OCI-LY3 (cell line): ENCODE measurements at regions not wholly inside any gene's neighbourhood (a gene's known extent, or its start where the extent isn't known, plus 50 kb on each side); places are given as distances from the start of the nearest gene placed in this dataset.

ENCODE experiments used
- H2AFZ ChIP-seq: fragments of 200-600, 300-600 bp; shearing (Covaris generic); 2 replicates; pipeline ENCODE4 v1.6.0; 2014; ENCODE audit warnings: antibody characterized with exemption, low read depth, low read length
- H3K27ac ChIP-seq: fragments of 200-600, 300-600 bp; sonication (generic); 2 replicates; pipeline ENCODE4 v1.5.1; 2014; ENCODE audit warnings: mild to moderate bottlenecking, low read length, moderate library complexity, mixed read lengths
- H3K27me3 ChIP-seq: fragments of 200-600, 300-600 bp; sonication (generic); 2 replicates; pipeline ENCODE4 v1.6.1; 2014; ENCODE audit warnings: low read depth, low read length, mixed read lengths
- H3K36me3 ChIP-seq: fragments of 200-600, 300-600 bp; sonication (generic); replicated peaks from 2 replicates; pipeline ENCODE3; 2014; ENCODE audit warnings: low read depth, low read length, mixed read lengths
- H3K4me1 ChIP-seq: fragments of 300-600, 200-600 bp; sonication (generic); 2 replicates; pipeline ENCODE4 v1.6.1; 2014; ENCODE audit warnings: low read length, mixed read lengths
- H3K4me2 ChIP-seq: fragments of 200-600, 300-600 bp; sonication (generic); 2 replicates; pipeline ENCODE4 v1.6.1; 2014; ENCODE audit warnings: low read length, mixed read lengths
- H3K4me3 ChIP-seq: fragments of 300-600, 200-600 bp; sonication (generic); 2 replicates; pipeline ENCODE4 v1.5.1; 2014; ENCODE audit warnings: antibody characterized with exemption, mild to moderate bottlenecking, low read length, moderate library complexity
- H3K79me2 ChIP-seq: fragments of 300-600, 200-600 bp; shearing (Covaris generic); 2 replicates; pipeline ENCODE4 v1.6.1; 2014; ENCODE audit warnings: mild to moderate bottlenecking, low read length, mixed read lengths
- H3K9ac ChIP-seq: fragments of 300-600, 200-600 bp; shearing (Covaris generic); 2 replicates; pipeline ENCODE4 v1.6.0; 2014; ENCODE audit warnings: mild to moderate bottlenecking, low read length, moderate library complexity
- H3K9me3 ChIP-seq: fragments of 200-600, 300-600 bp; shearing (Covaris generic); 2 replicates; pipeline ENCODE4 v1.6.1; 2014; ENCODE audit warnings: low read length, mixed read lengths; ENCODE audit not compliant: insufficient read depth
- H4K20me1 ChIP-seq: fragments of 200-600, 300-600 bp; sonication (generic); 2 replicates; pipeline ENCODE4 v1.6.1; 2016; ENCODE audit warnings: low read length, mixed read lengths; ENCODE audit not compliant: insufficient read depth
- EZH2phosphoT487 ChIP-seq: fragments of 200-600 bp; shearing (Covaris generic); IDR thresholded peaks from 2 replicates; pipeline ENCODE4 v1.6.1; 2018; ENCODE audit warnings: antibody characterized with exemption, mixed run types, low read depth
- TF ChIP-seq, protein P1 (sequence below): fragments of 200-600, 300-600 bp; sonication (generic); IDR thresholded peaks from 2 replicates; pipeline ENCODE4 v1.5.1; 2014; ENCODE audit warnings: antibody characterized with exemption, low read length, low read depth

DNA sequence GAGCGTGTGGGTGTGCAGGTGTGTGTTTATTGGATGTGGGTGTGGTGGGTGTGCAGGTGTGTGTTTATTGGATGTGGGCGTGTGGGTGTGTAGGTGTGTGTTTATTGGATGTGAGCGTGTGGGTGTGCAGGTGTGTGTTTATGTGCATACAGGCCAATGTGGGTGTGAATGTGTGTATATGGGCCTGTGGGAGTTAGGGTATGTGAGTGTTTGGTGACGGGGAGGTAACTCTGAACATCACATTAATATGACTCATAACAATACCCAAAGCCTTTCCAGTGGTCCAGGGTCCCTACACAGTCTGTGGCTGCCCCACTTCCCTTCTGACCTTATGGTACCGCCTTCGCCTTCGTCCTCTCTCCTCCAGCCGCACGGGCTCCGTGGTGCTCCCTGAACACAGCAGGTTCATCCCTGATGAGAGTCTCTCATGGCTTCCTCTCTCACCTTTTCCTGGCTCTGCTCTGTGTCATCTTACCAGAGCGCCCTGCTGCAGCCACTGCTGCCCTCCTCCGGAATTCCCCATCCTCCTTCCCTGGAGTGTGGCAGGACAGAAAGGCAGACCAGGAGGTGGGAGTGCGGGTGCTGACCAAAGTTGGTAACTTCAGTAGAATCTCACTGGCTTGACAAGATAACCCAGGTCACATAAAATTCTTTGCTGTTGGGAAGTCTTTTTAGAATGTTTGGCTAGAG, 80.0 kb downstream of the SLC2A10 start:
- Histone ChIP-seq H3K9ac (no peak overlapping the region), H4K20me1 (no peaks in the 10 kb centered on the region), H3K27me3 (peaks cover 19% of the 10 kb centered on the region; the same call in 1 of the 2 replicates), H3K4me3 (no peak overlapping the region), H3K27ac (no peak overlapping the region), H3K4me1 (0 out of 2 replicates have a peak, but pooled peaks cover 3% of the 10 kb centered on the region), H3K36me3 (no peaks in the 10 kb centered on the region), H3K79me2 (no peaks in the 10 kb centered on the region), H3K9me3 (no peaks in the 10 kb centered on the region), H2AFZ (no peak overlapping the region), H3K4me2 (no peak overlapping the region)
- TF ChIP-seq EZH2phosphoT487: no peak
- TF ChIP-seq, protein P1, sequence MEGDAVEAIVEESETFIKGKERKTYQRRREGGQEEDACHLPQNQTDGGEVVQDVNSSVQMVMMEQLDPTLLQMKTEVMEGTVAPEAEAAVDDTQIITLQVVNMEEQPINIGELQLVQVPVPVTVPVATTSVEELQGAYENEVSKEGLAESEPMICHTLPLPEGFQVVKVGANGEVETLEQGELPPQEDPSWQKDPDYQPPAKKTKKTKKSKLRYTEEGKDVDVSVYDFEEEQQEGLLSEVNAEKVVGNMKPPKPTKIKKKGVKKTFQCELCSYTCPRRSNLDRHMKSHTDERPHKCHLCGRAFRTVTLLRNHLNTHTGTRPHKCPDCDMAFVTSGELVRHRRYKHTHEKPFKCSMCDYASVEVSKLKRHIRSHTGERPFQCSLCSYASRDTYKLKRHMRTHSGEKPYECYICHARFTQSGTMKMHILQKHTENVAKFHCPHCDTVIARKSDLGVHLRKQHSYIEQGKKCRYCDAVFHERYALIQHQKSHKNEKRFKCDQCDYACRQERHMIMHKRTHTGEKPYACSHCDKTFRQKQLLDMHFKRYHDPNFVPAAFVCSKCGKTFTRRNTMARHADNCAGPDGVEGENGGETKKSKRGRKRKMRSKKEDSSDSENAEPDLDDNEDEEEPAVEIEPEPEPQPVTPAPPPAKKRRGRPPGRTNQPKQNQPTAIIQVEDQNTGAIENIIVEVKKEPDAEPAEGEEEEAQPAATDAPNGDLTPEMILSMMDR: no peak

DNA sequence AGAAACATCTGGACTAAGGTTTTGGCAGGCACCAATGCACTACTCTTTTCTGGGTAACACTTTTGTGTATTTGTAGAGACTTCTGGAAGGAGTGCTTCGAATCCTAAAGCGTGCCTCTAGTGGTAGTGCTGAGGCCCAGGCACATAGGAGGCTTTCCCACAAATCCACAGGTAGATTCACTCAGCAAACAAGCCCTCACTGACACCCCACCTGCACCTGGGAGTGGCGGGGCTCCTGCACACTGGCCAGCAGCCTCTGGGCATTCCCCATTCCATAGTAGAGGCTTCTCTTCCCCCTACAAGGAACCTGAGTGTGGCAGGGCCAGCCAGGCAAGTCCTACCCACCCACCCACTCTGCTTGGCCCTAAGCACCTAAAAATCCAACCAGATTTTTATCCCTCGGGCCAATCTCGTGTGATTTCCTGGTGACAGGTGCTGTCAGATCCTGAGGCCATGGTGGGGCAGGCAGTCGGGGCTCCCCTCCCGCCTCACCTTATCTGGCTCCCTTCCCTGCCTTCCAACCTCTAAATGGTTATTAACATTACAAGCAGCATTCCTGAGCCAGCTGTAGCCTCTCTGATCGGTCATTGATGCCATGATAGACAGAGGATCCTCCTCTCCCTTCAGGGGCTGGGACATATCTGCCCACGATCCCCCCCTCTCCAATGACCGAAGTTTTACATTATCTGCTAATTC, 82.4 kb downstream of the SLC2A10 start:
- no peak overlapping the region for H3K4me3 ChIP-seq
- H3K9me3 ChIP-seq: no peaks in the 10 kb centered on the region
- no peak overlapping the region for H3K4me2 ChIP-seq
- H3K27ac ChIP-seq: no peak overlapping the region
- no peak overlapping the region for H2AFZ ChIP-seq
- H3K4me1 ChIP-seq: 0 out of 2 replicates have a peak, but pooled peaks cover 3% of the 10 kb centered on the region
- no peak overlapping the region for H3K9ac ChIP-seq
- no peaks in the 10 kb centered on the region for H3K79me2 ChIP-seq
- no peaks in the 10 kb centered on the region for H3K36me3 ChIP-seq
- TF ChIP-seq, protein P1: no peak
- no peak for TF ChIP-seq EZH2phosphoT487
- H3K27me3 ChIP-seq: peaks cover 21% of the 10 kb centered on the region; the same call in 1 of the 2 replicates
- H4K20me1 ChIP-seq: no peaks in the 10 kb centered on the region

DNA sequence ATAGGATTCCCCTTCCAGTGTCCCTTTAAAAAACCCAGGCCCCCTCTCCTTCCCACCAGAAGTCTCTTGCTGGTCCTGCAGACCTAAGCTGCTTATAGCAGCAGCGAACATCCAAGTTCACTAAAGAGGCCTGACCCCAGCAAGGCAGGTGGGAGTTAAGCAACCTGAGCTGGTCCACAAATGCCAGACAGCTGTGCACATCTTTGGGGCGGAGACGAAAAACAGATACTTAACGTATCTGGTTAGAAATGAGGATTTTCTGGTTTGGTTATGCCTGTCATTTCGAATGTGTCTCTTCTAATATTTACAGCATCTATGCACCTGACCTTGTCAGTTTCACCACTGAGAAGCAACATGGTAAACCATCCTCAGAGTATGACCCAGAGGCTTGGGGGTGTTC, 87.8 kb downstream of the SLC2A10 start:
- H3K27ac ChIP-seq: no peak overlapping the region
- no peaks in the 10 kb centered on the region for H3K36me3 ChIP-seq
- H4K20me1 ChIP-seq: no peaks in the 10 kb centered on the region
- peaks cover 44% of the 10 kb centered on the region for H3K27me3 ChIP-seq
- H3K79me2 ChIP-seq: no peaks in the 10 kb centered on the region
- no peak overlapping the region for H3K4me3 ChIP-seq
- no peak overlapping the region for H3K9ac ChIP-seq
- TF ChIP-seq, protein P1: no peak
- TF ChIP-seq EZH2phosphoT487: no peak
- no peak overlapping the region for H3K4me2 ChIP-seq
- H2AFZ ChIP-seq: no peak overlapping the region
- no peaks in the 10 kb centered on the region for H3K9me3 ChIP-seq
- no peaks in the 10 kb centered on the region for H3K4me1 ChIP-seq

DNA sequence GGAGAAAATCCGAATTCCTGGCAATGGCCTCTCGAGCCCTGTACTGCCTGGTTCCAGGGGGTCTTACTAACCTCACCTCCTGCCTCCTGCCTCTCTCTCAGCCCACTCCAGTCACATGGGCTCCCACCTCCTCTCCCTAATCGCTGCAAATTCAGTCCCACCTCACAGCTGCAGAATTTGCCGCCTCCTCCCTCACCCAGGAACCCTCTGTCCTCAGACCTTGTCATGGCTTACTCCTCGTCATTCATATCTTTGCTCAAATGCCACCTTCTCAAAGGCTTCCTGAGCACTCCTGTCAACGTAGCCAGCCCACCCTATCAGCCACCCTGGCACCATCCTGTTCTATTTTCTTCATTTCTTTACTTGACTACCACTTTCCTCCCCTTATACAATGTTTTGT, 89.0 kb downstream of the SLC2A10 start:
- H3K27me3 ChIP-seq: peaks cover 40% of the 10 kb centered on the region

More for the DNA sequence above, 89.0 kb downstream of the SLC2A10 start:
- TF ChIP-seq EZH2phosphoT487: no peak
- TF ChIP-seq, protein P1: no peak
- Histone ChIP-seq H3K9ac (no peak overlapping the region), H3K4me3 (no peak overlapping the region), H4K20me1 (no peaks in the 10 kb centered on the region), H3K4me1 (no peaks in the 10 kb centered on the region), H3K9me3 (no peaks in the 10 kb centered on the region), H3K27ac (no peak overlapping the region), H3K4me2 (no peak overlapping the region), H3K79me2 (no peaks in the 10 kb centered on the region), H3K36me3 (no peaks in the 10 kb centered on the region), H2AFZ (no peak overlapping the region)
